GM12878 (cell line): ENCODE measurements at regions not wholly inside any gene's neighbourhood (a gene's known extent, or its start where the extent isn't known, plus 50 kb on each side); places are given as distances from the start of the nearest gene placed in this dataset.

Experiments
- ATAC-seq: fragments of 200-7000 bp; cut with Tn5 transposase; 3 replicates; pipeline ENCODE4 v1.9.1; 2020; ENCODE audit warnings: mild to moderate bottlenecking, moderate library complexity
- BruUV-seq: library from RNA; stranded (reverse); fragments of 400-500 nt; replicated peaks from 2 replicates; lab custom pipeline; 2021; lab: Mats Ljungman, UMichigan
- CTCF ChIA-PET: fragments of 300-600 bp; sonication (Branson Sonifier 250); formaldehyde crosslinking; extraction: SDS; loops from one replicate; lab custom pipeline; 2021; ENCODE audit warnings: inconsistent platforms; lab: Yijun Ruan, JAX
- POLR2A ChIA-PET: fragments of 350-600 bp; formaldehyde crosslinking; extraction: SDS; loops from one replicate; lab custom pipeline; 2021; ENCODE audit warnings: inconsistent platforms; lab: Charles Lee
- RAD21 ChIA-PET: fragments of 300-600 bp; sonication (Branson Sonifier 250); formaldehyde crosslinking; loops from one replicate; lab custom pipeline; 2023; ENCODE audit warnings: antibody characterized with exemption; ENCODE audit not compliant: unreplicated experiment; lab: Charles Lee
- SMC1A ChIA-PET: fragments of 300-600 bp; sonication (Branson Sonifier 250); formaldehyde crosslinking; loops from one replicate; lab custom pipeline; 2023; ENCODE audit not compliant: unreplicated experiment, uncharacterized antibody; lab: Charles Lee
- DNase-seq: peaks from one replicate; pipeline ENCODE4 v3.0.0-alpha.2; 2011; ENCODE audit warnings: low read depth, low spot score
- FAIRE-seq: peaks from 3 replicates; lab custom pipeline; 2011; peaks lifted over from hg19 to GRCh38; lab: Jason Lieb, UNC
- H2AFZ ChIP-seq: 2 replicates; pipeline ENCODE4 v1.6.0; 2011; ENCODE audit warnings: low read depth, low read length, control low read depth; ENCODE audit not compliant: control insufficient read depth
- H3K27ac ChIP-seq: 2 replicates; pipeline ENCODE4 v1.5.1; 2011; ENCODE audit warnings: control low read depth; ENCODE audit not compliant: control insufficient read depth, insufficient read depth
- H3K27me3 ChIP-seq, 2 experiments: replicated peaks in 1 of 2; 2 replicates each; pipeline versions ENCODE4 v1.6.0 to v1.6.1; 2011; ENCODE audit warnings: low read length in 1 of 2; ENCODE audit not compliant: control insufficient read depth in 2 of 2, insufficient read depth in 2 of 2
- H3K36me3 ChIP-seq, 2 experiments: 2 replicates each; pipeline ENCODE4 v1.5.1; 2011; ENCODE audit warnings: low read length in 1 of 2; ENCODE audit not compliant: control insufficient read depth in 2 of 2, insufficient read depth in 2 of 2
- H3K4me1 ChIP-seq: 2 replicates; pipeline ENCODE4 v1.6.1; 2011; ENCODE audit warnings: mild to moderate bottlenecking, low read length, moderate library complexity, mixed read lengths; ENCODE audit not compliant: control insufficient read depth, insufficient read depth
- H3K4me2 ChIP-seq: 2 replicates; pipeline ENCODE4 v1.6.0; 2011; ENCODE audit warnings: control low read depth; ENCODE audit not compliant: control insufficient read depth, insufficient read depth
- H3K4me3 ChIP-seq: fragments of 200-600 bp; sonication (generic); 2 replicates; pipeline ENCODE4 v1.5.1; 2016
- H3K79me2 ChIP-seq: 2 replicates; pipeline ENCODE4 v1.6.0; 2011; ENCODE audit warnings: low read length; ENCODE audit not compliant: control insufficient read depth, insufficient read depth
- H3K9ac ChIP-seq: 2 replicates; pipeline ENCODE4 v1.8.0; 2011; ENCODE audit warnings: low read length, control low read depth, mixed read lengths; ENCODE audit not compliant: control insufficient read depth, insufficient read depth
- H3K9me3 ChIP-seq: replicated peaks from 3 replicates; pipeline ENCODE4 v1.5.1; 2011; ENCODE audit warnings: mild to moderate bottlenecking, low read length; ENCODE audit not compliant: control insufficient read depth, insufficient read depth
- H4K20me1 ChIP-seq: 2 replicates; pipeline ENCODE4 v1.6.0; 2011; ENCODE audit not compliant: control insufficient read depth, insufficient read depth
- CEBPB ChIP-seq, 2 experiments: fragments of 150-350 bp in 1 of 2; IDR thresholded peaks; 2 replicates each; pipeline ENCODE4 v1.6.1; 2012 to 2014; ENCODE audit warnings: low read depth in 2 of 2, low read length in 2 of 2, borderline replicate concordance in 1 of 2, inconsistent platforms in 1 of 2
- CEBPZ ChIP-seq: fragments of 150-350 bp; IDR thresholded peaks from 2 replicates; pipeline ENCODE4 v1.6.1; 2016; ENCODE audit warnings: low read depth, low read length
- CHD4 ChIP-seq: fragments of 200-600 bp; sonication (generic); IDR thresholded peaks from 2 replicates; pipeline ENCODE4 v1.6.1; 2016; ENCODE audit warnings: mild to moderate bottlenecking
- MEF2B ChIP-seq: fragments of 450-650 bp; IDR thresholded peaks from 2 replicates; pipeline ENCODE4 v1.6.1; 2018; ENCODE audit warnings: mild to moderate bottlenecking, moderate library complexity; ENCODE audit not compliant: partially characterized antibody, poor library complexity, severe bottlenecking
- TCF7 ChIP-seq: IDR thresholded peaks from 2 replicates; pipeline ENCODE4 v1.6.1; 2014; ENCODE audit warnings: antibody characterized with exemption, borderline replicate concordance
- YY1 ChIP-seq: IDR thresholded peaks from 2 replicates; pipeline ENCODE4 v1.6.1; 2011; ENCODE audit warnings: low read depth, mild to moderate bottlenecking, low read length
- ZBTB33 ChIP-seq: fragments of 450-650 bp; IDR thresholded peaks from 2 replicates; pipeline ENCODE4 v1.6.1; 2017; ENCODE audit warnings: mild to moderate bottlenecking
- WGBS: methylation state at CpG from one replicate; pipeline ENCODE4 v1.1.6; 2016; ENCODE audit warnings: low lambda C conversion rate; ENCODE audit not compliant: insufficient replicate concordance, insufficient coverage; ENCODE audit errors: missing lambda C conversion rate; 5-methylcytosine and 5-hydroxymethylcytosine counted together
- in situ Hi-C: fragments of 300-500 bp; cut with MboI; formaldehyde crosslinking; loops from 9 replicates; pipeline ENCODE4 v1.14.3; 2018; ENCODE audit warnings: mixed read lengths
- intact Hi-C: fragments of 100-400 bp; cut with micrococcal nuclease; formaldehyde crosslinking; loops from one replicate; pipeline ENCODE4 v1.14.2; 2022; ENCODE audit not compliant: unreplicated experiment

- Histone ChIP-seq H3K9me3 (no peaks in the 10 kb centered on the region), H3K9ac (no peak overlapping the region)
- in situ Hi-C loops = no loop called here
- intact Hi-C loops = no loop called here
- ATAC-seq (no peak), FAIRE-seq (no peak)
- SMC1A ChIA-PET = no interaction called here
- TF ChIP-seq CEBPZ = no peak
- no peak for TF ChIP-seq CHD4
- no peak for TF ChIP-seq MEF2B
- TF ChIP-seq CEBPB (IDR thresholded peaks at IDR 0.05; ENCODE audit: borderline replicate concordance in 1 of 2, low read depth in 2 of 2, low read length in 2 of 2) = no peak
- no peak for TF ChIP-seq ZBTB33
- no peak for TF ChIP-seq YY1
- TF ChIP-seq TCF7 = no peak
- TF ChIP-seq, all 136 proteins: peak for 0
- Histone ChIP-seq H3K79me2 (no peaks in the 10 kb centered on the region), H3K4me2 (no peak overlapping the region), H4K20me1 (no peaks in the 10 kb centered on the region), H3K36me3 (no peaks in the 10 kb centered on the region), H3K4me3 (no peak overlapping the region), H3K4me1 (no peaks in the 10 kb centered on the region), H3K27me3 (no peaks in the 10 kb centered on the region), H2AFZ (no peak overlapping the region), H3K27ac (no peak overlapping the region)
- RAD21 ChIA-PET = no interaction called here
- 60% methylated on average over 10 of the region's 11 CpGs for WGBS
- DNase-seq = no peak
- CTCF ChIA-PET = no interaction called here
- POLR2A ChIA-PET = no interaction called here
- no TSS peak for BruUV-seq
Measured at GRCh38 chr15:87778358-87778757, 478.2 kb downstream of the NTRK3 start.
